Mesothelial cell of epicardium (in vitro differentiated cells): ENCODE measurements at regions not wholly inside any gene's neighbourhood (a gene's known extent, or its start where the extent isn't known, plus 50 kb on each side); places are given as distances from the start of the nearest gene placed in this dataset.

Source experiments
- DNase-seq, 2 experiments: peaks; one replicate each; pipeline ENCODE4 v3.0.0; 2021; ENCODE audit warnings: low spot score in 2 of 2; ENCODE audit not compliant: unreplicated experiment in 2 of 2
- H3K27ac Mint-ChIP-seq: 2 replicates; pipeline ENCODE4 v1.8.0; 2021; ENCODE audit warnings: mixed read lengths
- H3K27me3 Mint-ChIP-seq: 2 replicates; pipeline ENCODE4 v1.8.0; 2021; ENCODE audit warnings: low read depth, mixed read lengths
- H3K36me3 Mint-ChIP-seq: 2 replicates; pipeline ENCODE4 v1.8.0; 2021; ENCODE audit warnings: mixed read lengths
- H3K4me1 Mint-ChIP-seq: 2 replicates; pipeline ENCODE4 v1.8.0; 2021; ENCODE audit warnings: mixed read lengths
- H3K4me3 Mint-ChIP-seq: 2 replicates; pipeline ENCODE4 v1.8.0; 2021; ENCODE audit warnings: mild to moderate bottlenecking, moderate library complexity, mixed read lengths
- H3K9me3 Mint-ChIP-seq: 2 replicates; pipeline ENCODE4 v1.8.0; 2021; ENCODE audit warnings: mixed read lengths
- CTCF ChIP-seq: fragments of 200-600 bp; sonication (generic); IDR thresholded peaks from one replicate; pipeline ENCODE4 v1.5.0; 2021; ENCODE audit warnings: antibody characterized with exemption; ENCODE audit not compliant: unreplicated experiment

- Mint-ChIP-seq H3K4me3 (no peak overlapping the region), H3K27me3 (no peaks in the 10 kb centered on the region), H3K36me3 (peaks cover 1% of the 10 kb centered on the region), H3K9me3 (no peaks in the 10 kb centered on the region), H3K4me1 (peaks cover 48% of the 10 kb centered on the region), H3K27ac (no peak overlapping the region)
- no peak for TF ChIP-seq CTCF
- DNase-seq: no peak
Observed at GRCh38 chr2:41924709-41925408, 123.0 kb upstream of the PKDCC start.

- H3K9me3 Mint-ChIP-seq: no peaks in the 10 kb centered on the region
- DNase-seq: no peak
- no peak overlapping the region for H3K4me3 Mint-ChIP-seq
- no peak for TF ChIP-seq CTCF
- H3K4me1 Mint-ChIP-seq: peaks cover 52% of the 10 kb centered on the region
- H3K27ac Mint-ChIP-seq: no peak overlapping the region
- H3K27me3 Mint-ChIP-seq: no peaks in the 10 kb centered on the region
- H3K36me3 Mint-ChIP-seq: peaks cover 1% of the 10 kb centered on the region
Observed at GRCh38 chr2:41925712-41926111, 122.1 kb upstream of the PKDCC start.

- DNase-seq: no peak
Observed at GRCh38 chr2:41926614-41927580, 120.9 kb upstream of the PKDCC start.

GRCh38 chr2:41927581-41928264, 120.1 kb upstream of the PKDCC start:
- no peak for TF ChIP-seq CTCF
- no peak for DNase-seq
- Mint-ChIP-seq H3K9me3 (no peaks in the 10 kb centered on the region), H3K36me3 (peaks cover 1% of the 10 kb centered on the region), H3K4me1 (peaks cover 62% of the 10 kb centered on the region), H3K27me3 (no peaks in the 10 kb centered on the region), H3K27ac (peak overlapping the region; percentile 59), H3K4me3 (no peak overlapping the region)

More at GRCh38 chr2:41926614-41927580, 120.9 kb upstream of the PKDCC start:
- peaks cover 62% of the 10 kb centered on the region for H3K4me1 Mint-ChIP-seq
- no peaks in the 10 kb centered on the region for H3K9me3 Mint-ChIP-seq
- no peaks in the 10 kb centered on the region for H3K27me3 Mint-ChIP-seq
- TF ChIP-seq CTCF: no peak
- H3K4me3 Mint-ChIP-seq: no peak overlapping the region
- peak overlapping the region; percentile 59 for H3K27ac Mint-ChIP-seq
- H3K36me3 Mint-ChIP-seq: peaks cover 1% of the 10 kb centered on the region

- TF ChIP-seq CTCF: no peak
Observed at GRCh38 chr2:41928526-41928925, 119.3 kb upstream of the PKDCC start.

More at GRCh38 chr2:41928526-41928925, 119.3 kb upstream of the PKDCC start:
- Mint-ChIP-seq H3K36me3 (peaks cover 1% of the 10 kb centered on the region), H3K27me3 (no peaks in the 10 kb centered on the region), H3K4me3 (no peak overlapping the region), H3K9me3 (no peaks in the 10 kb centered on the region), H3K4me1 (peaks cover 62% of the 10 kb centered on the region), H3K27ac (peak overlapping the region; percentile 13)
- DNase-seq: no peak
